22Rv1 (cell line): ENCODE measurements at regions not wholly inside any gene's neighbourhood (a gene's known extent, or its start where the extent isn't known, plus 50 kb on each side); places are given as distances from the start of the nearest gene placed in this dataset.

ENCODE experiments used
- CTCF ChIP-seq: fragments of 450-650 bp; IDR thresholded peaks from 2 replicates; pipeline ENCODE4 v1.5.1; 2017; ENCODE audit warnings: mild to moderate bottlenecking
- ZFX ChIP-seq: fragments of 450-650 bp; IDR thresholded peaks from 2 replicates; pipeline ENCODE4 v1.6.1; 2017; ENCODE audit warnings: antibody characterized with exemption, borderline replicate concordance

- TF ChIP-seq CTCF (no peak), ZFX (no peak)
These were observed 330.0 kb upstream of the PLD5 start for GRCh38 chr1:242854466-242854865.
